ENCODE measurements at regions not wholly inside any gene's neighbourhood (a gene's known extent, or its start where the extent isn't known, plus 50 kb on each side); places are given as distances from the start of the nearest gene placed in this dataset.
"Not testable (repeated sequence)": the region's sequence is repeated elsewhere in the genome, so short reads cannot be mapped to it uniquely, and the experiment has no call there.

DNA sequence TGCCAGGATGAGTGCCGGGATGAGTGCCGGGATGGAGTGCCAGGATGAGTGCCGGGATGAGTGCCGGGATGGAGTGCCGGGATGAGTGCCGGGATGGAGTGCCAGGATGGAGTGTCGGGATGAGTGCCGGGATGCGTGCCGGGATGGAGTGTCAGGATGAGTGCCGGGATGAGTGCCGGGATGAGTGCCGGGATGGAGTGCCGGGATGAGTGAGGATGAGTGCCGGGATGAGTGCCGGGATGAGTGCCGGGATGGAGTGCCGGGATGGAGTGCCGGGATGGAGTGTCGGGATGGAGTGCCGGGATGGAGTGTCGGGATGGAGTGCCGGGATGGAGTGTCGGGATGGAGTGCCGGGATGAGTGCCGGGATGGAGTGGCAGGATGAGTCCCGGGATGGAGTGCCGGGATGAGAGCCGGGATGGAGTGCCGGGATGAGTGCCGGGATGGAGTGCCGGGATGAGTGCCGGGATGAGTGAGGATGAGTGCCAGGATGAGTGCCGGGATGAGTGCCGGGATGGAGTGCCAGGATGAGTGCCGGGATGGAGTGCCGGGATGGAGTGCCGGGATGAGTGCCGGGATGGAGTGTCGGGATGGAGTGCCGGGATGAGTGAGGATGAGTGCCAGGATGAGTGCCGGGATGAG lies 52.1 kb upstream of the HELT start:
- H3K9ac ChIP-seq (ENCODE audit: low read depth, low read length); H3K4me1 ChIP-seq (ENCODE audit: insufficient read depth, low read length); H3K79me2 ChIP-seq (ENCODE audit: insufficient read depth, low read length); H3K27me3 ChIP-seq (ENCODE audit: insufficient read depth, low read length, poor library complexity); H3K9me3 ChIP-seq (ENCODE audit: insufficient read depth, low read length, severe bottlenecking); H3K4me3 ChIP-seq (ENCODE audit: low read depth in 1 of 2, low read length in 2 of 2); H3K36me3 ChIP-seq (ENCODE audit: insufficient read depth, low read length); H3K27ac ChIP-seq (ENCODE audit: low read length); ATAC-seq (ENCODE audit: insufficient read depth, low read depth); H2AFZ ChIP-seq (ENCODE audit: low read depth, low read length); H3K4me2 ChIP-seq (ENCODE audit: insufficient read depth, low read length); DNase-seq; H4K20me1 ChIP-seq (ENCODE audit: insufficient read depth, low read length): not testable (repeated sequence)

GRCh38 chr4:184967699-184968098 lies 50.6 kb upstream of the HELT start:
- not testable (repeated sequence) for H3K27ac ChIP-seq (ENCODE audit: low read length); H3K4me1 ChIP-seq (ENCODE audit: insufficient read depth, low read length); H2AFZ ChIP-seq (ENCODE audit: low read depth, low read length); H4K20me1 ChIP-seq (ENCODE audit: insufficient read depth, low read length); H3K4me3 ChIP-seq (ENCODE audit: low read depth in 1 of 2, low read length in 2 of 2); H3K27me3 ChIP-seq (ENCODE audit: insufficient read depth, low read length, poor library complexity); H3K4me2 ChIP-seq (ENCODE audit: insufficient read depth, low read length); H3K9me3 ChIP-seq (ENCODE audit: insufficient read depth, low read length, severe bottlenecking); H3K79me2 ChIP-seq (ENCODE audit: insufficient read depth, low read length); DNase-seq; H3K36me3 ChIP-seq (ENCODE audit: insufficient read depth, low read length); H3K9ac ChIP-seq (ENCODE audit: low read depth, low read length)
- peak; percentile 33; the same call in 1 of the 3 replicates for ATAC-seq (ENCODE audit: insufficient read depth, low read depth)

DNA sequence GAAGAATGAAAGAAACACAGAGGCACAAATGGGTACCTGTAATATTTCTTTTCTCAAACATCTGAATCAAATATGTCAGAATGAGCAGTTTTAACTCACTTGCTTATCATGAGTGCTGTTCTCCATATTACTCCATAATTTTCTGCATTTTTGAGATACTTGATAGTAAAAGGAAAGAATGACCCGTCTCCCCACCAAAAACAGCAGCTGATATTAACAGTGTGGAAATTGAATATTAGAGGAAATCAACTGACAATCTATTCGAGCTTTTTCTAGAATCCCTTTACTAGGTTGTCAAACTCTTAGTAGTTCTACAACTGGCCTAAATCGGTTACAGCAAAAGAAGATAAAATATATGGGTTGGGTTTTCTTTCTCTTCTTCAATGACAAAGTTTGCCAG lies 49.9 kb upstream of the HELT start:
- Histone ChIP-seq H3K4me1 (ENCODE audit: insufficient read depth, low read length) (no peaks in the 10 kb centered on the region), H2AFZ (ENCODE audit: low read depth, low read length) (no peak overlapping the region), H3K4me2 (ENCODE audit: insufficient read depth, low read length) (no peak overlapping the region), H3K36me3 (ENCODE audit: insufficient read depth, low read length) (no peaks in the 10 kb centered on the region), H3K9me3 (ENCODE audit: insufficient read depth, low read length, severe bottlenecking) (peaks cover 2% of the 10 kb centered on the region), H3K79me2 (ENCODE audit: insufficient read depth, low read length) (no peaks in the 10 kb centered on the region), H3K27ac (ENCODE audit: low read length) (no peak overlapping the region), H3K9ac (ENCODE audit: low read depth, low read length) (no peak overlapping the region), H4K20me1 (ENCODE audit: insufficient read depth, low read length) (no peaks in the 10 kb centered on the region), H3K4me3 (ENCODE audit: low read depth in 1 of 2, low read length in 2 of 2) (no peak overlapping the region), H3K27me3 (ENCODE audit: insufficient read depth, low read length, poor library complexity) (no peaks in the 10 kb centered on the region)
- TF ChIP-seq EZH2 (IDR thresholded peaks at IDR 0.05; ENCODE audit: borderline replicate concordance, low read depth, low read length, severe bottlenecking) = no peak
- no peak for TF ChIP-seq CTCF (IDR thresholded peaks at IDR 0.05; ENCODE audit: borderline replicate concordance, extremely low read depth, low read length, poor library complexity, severe bottlenecking)
- DNase-seq (no peak), ATAC-seq (ENCODE audit: insufficient read depth, low read depth) (no peak)

Data from DND-41 (cell line).